Naive thymus-derived CD8-positive, alpha-beta T cell (primary cell): ENCODE measurements at regions not wholly inside any gene's neighbourhood (a gene's known extent, or its start where the extent isn't known, plus 50 kb on each side); places are given as distances from the start of the nearest gene placed in this dataset.

Source experiments
- ATAC-seq, 2 donors: fragments of 150-1000 bp; cut with Tn5 transposase in 1 of 2; sonication (Bioruptor Pico), chemical (Tn5 transposase) in 1 of 2; 1 replicate in 1 of 2; 2 replicates in 1 of 2; pipeline ENCODE4 v1.10.0; 2021; ENCODE audit warnings: mild to moderate bottlenecking in 2 of 2, moderate library complexity in 2 of 2
- POLR2A ChIA-PET: fragments of 350-600 bp; sonication (Branson Sonifier 250); formaldehyde crosslinking; loops from one replicate; lab custom pipeline; 2021; ENCODE audit warnings: antibody characterized with exemption; lab: Charles Lee
- DNase-seq, 10 donors: peaks; one replicate each; pipeline versions ENCODE4 v3.0.0 to v3.0.0-alpha.2; 2020 to 2022
- H3K27ac Mint-ChIP-seq, 10 donors: one replicate each; pipeline ENCODE4 v1.8.0; 2020 to 2022; ENCODE audit warnings: mild to moderate bottlenecking in 10 of 10, mixed read lengths in 10 of 10, moderate library complexity in 4 of 10, inconsistent platforms in 1 of 10
- H3K27me3 Mint-ChIP-seq, 5 donors: one replicate each; pipeline ENCODE4 v1.8.0; 2021 to 2022; ENCODE audit warnings: mixed read lengths in 5 of 5
- H3K36me3 Mint-ChIP-seq, 3 donors: one replicate each; pipeline ENCODE4 v1.8.0; 2020 to 2022; ENCODE audit warnings: mixed read lengths in 3 of 3, mild to moderate bottlenecking in 2 of 3, inconsistent platforms in 1 of 3
- H3K4me1 Mint-ChIP-seq, 4 donors: one replicate each; pipeline ENCODE4 v1.8.0; 2021 to 2022; ENCODE audit warnings: mixed read lengths in 4 of 4
- H3K4me3 Mint-ChIP-seq, 10 donors: one replicate each; pipeline ENCODE4 v1.8.0; 2020 to 2022; ENCODE audit warnings: mild to moderate bottlenecking in 10 of 10, mixed read lengths in 10 of 10, moderate library complexity in 6 of 10, inconsistent platforms in 1 of 10
- H3K9me3 Mint-ChIP-seq, 9 donors: one replicate each; pipeline ENCODE4 v1.8.0; 2020 to 2022; ENCODE audit warnings: mixed read lengths in 9 of 9, mild to moderate bottlenecking in 3 of 9, inconsistent platforms in 1 of 9, moderate library complexity in 1 of 9

GRCh38 chr3:11706604-11707003 is 62.9 kb upstream of the VGLL4 start:
- ATAC-seq (no peak), DNase-seq (no peak)
- POLR2A ChIA-PET, result no interaction called here
- H3K4me1 Mint-ChIP-seq, result peaks cover 0 to under 1% (median 0%) of the 10 kb centered on the region in 4 donors
- no peak overlapping the region for H3K27ac Mint-ChIP-seq
- H3K9me3 Mint-ChIP-seq, result peaks cover 0 to 9% (median 0%) of the 10 kb centered on the region in 9 donors
- H3K36me3 Mint-ChIP-seq, result peaks cover 9 to 18% (median 14%) of the 10 kb centered on the region in 3 donors
- H3K4me3 Mint-ChIP-seq, result no peak overlapping the region
- H3K27me3 Mint-ChIP-seq, result no peaks in the 10 kb centered on the region

GRCh38 chr3:11705049-11705448 is 61.3 kb upstream of the VGLL4 start:
- DNase-seq (no peak), ATAC-seq (no peak)
- H3K27ac Mint-ChIP-seq, result peak overlapping the region in 1 of 10 donors; percentile 47
- POLR2A ChIA-PET, result no interaction called here
- H3K27me3 Mint-ChIP-seq, result no peaks in the 10 kb centered on the region
- H3K36me3 Mint-ChIP-seq, result peaks cover 9 to 25% (median 17%) of the 10 kb centered on the region in 3 donors
- H3K9me3 Mint-ChIP-seq, result peaks cover 0 to 6% (median 0%) of the 10 kb centered on the region in 9 donors
- peak overlapping the region in 8 of 10 donors; percentile 4 to 73 (median 62) for H3K4me3 Mint-ChIP-seq
- no peaks in the 10 kb centered on the region for H3K4me1 Mint-ChIP-seq

- no peak for ATAC-seq
- DNase-seq, result no peak
- Mint-ChIP-seq H3K4me3 (no peak overlapping the region), H3K9me3 (no peaks in the 10 kb centered on the region), H3K27ac (no peak overlapping the region), H3K4me1 (no peaks in the 10 kb centered on the region), H3K36me3 (peaks cover 3 to 32% (median 18%) of the 10 kb centered on the region in 3 donors), H3K27me3 (no peaks in the 10 kb centered on the region)
- POLR2A ChIA-PET, result no interaction called here
Measured at GRCh38 chr3:11703146-11703545, 59.4 kb upstream of the VGLL4 start.

GRCh38 chr3:11699083-11699427 is 55.3 kb upstream of the VGLL4 start:
- Mint-ChIP-seq H3K4me1 (no peaks in the 10 kb centered on the region), H3K4me3 (no peak overlapping the region), H3K36me3 (peaks cover 3 to 29% (median 26%) of the 10 kb centered on the region in 3 donors), H3K9me3 (no peaks in the 10 kb centered on the region), H3K27me3 (no peaks in the 10 kb centered on the region), H3K27ac (no peak overlapping the region)
- POLR2A ChIA-PET, result interaction anchor here (0.6 kb wide), 2 partner anchors 13 to 308 kb away, joined by 3 read pairs; no protein-coding TSS in a partner anchor
- no peak for DNase-seq
- no peak for ATAC-seq

GRCh38 chr3:11698326-11699082 is 54.8 kb upstream of the VGLL4 start:
- no peak overlapping the region for H3K27ac Mint-ChIP-seq
- ATAC-seq (no peak), DNase-seq (no peak)
- no peaks in the 10 kb centered on the region for H3K4me1 Mint-ChIP-seq
- POLR2A ChIA-PET, result interaction anchor here (0.6 kb wide), 1 partner anchor 13 kb away, joined by 3 read pairs; no protein-coding TSS in a partner anchor
- H3K9me3 Mint-ChIP-seq, result no peaks in the 10 kb centered on the region
- no peak overlapping the region for H3K4me3 Mint-ChIP-seq
- H3K27me3 Mint-ChIP-seq, result no peaks in the 10 kb centered on the region
- peaks cover 3 to 29% (median 26%) of the 10 kb centered on the region in 3 donors for H3K36me3 Mint-ChIP-seq

- Mint-ChIP-seq H3K36me3 (peaks cover 3 to 27% (median 27%) of the 10 kb centered on the region in 3 donors), H3K4me3 (no peak overlapping the region), H3K9me3 (no peaks in the 10 kb centered on the region), H3K27me3 (no peaks in the 10 kb centered on the region), H3K4me1 (no peaks in the 10 kb centered on the region), H3K27ac (no peak overlapping the region)
- POLR2A ChIA-PET, result no interaction called here
- DNase-seq (no peak), ATAC-seq (no peak)
Measured at GRCh38 chr3:11697701-11698100, 54.0 kb upstream of the VGLL4 start.

- Mint-ChIP-seq H3K9me3 (no peaks in the 10 kb centered on the region), H3K4me1 (peaks cover 0 to 2% (median 0%) of the 10 kb centered on the region in 4 donors), H3K4me3 (no peak overlapping the region), H3K36me3 (peaks cover 0 to 23% (median 21%) of the 10 kb centered on the region in 3 donors), H3K27ac (no peak overlapping the region), H3K27me3 (no peaks in the 10 kb centered on the region)
- DNase-seq, result no peak
- POLR2A ChIA-PET, result no interaction called here
- no peak for ATAC-seq
Measured at GRCh38 chr3:11696054-11696453, 52.3 kb upstream of the VGLL4 start.
